Lower lobe of right lung (tissue), 2 donors: ENCODE measurements at regions not wholly inside any gene's neighbourhood (a gene's known extent, or its start where the extent isn't known, plus 50 kb on each side); places are given as distances from the start of the nearest gene placed in this dataset.

Experiments
- ATAC-seq, 2 donors: fragments of 200-7000 bp; cut with Tn5 transposase; one replicate each; pipeline ENCODE4 v1.9.1; 2020 to 2022; ENCODE audit warnings: mild to moderate bottlenecking in 2 of 2, moderate library complexity in 2 of 2
- DNase-seq: peaks from one replicate; pipeline ENCODE4 v3.0.0-alpha.2; 2020
- H3K27ac ChIP-seq: fragments of 200-600 bp; one replicate; pipeline ENCODE4 v1.8.0; 2022
- H3K27me3 ChIP-seq: fragments of 200-600 bp; one replicate; pipeline ENCODE4 v1.8.0; 2022; ENCODE audit warnings: low read depth
- H3K36me3 ChIP-seq: fragments of 200-600 bp; one replicate; pipeline ENCODE4 v1.8.0; 2022; ENCODE audit warnings: mild to moderate bottlenecking
- H3K4me1 ChIP-seq: fragments of 200-600 bp; one replicate; pipeline ENCODE4 v1.8.0; 2022
- H3K4me3 ChIP-seq: fragments of 200-600 bp; one replicate; pipeline ENCODE4 v1.8.0; 2022; ENCODE audit warnings: mild to moderate bottlenecking
- H3K9me3 ChIP-seq: fragments of 200-600 bp; one replicate; pipeline ENCODE4 v1.8.0; 2022
- CTCF ChIP-seq: fragments of 200-600 bp; IDR thresholded peaks from one replicate; pipeline ENCODE4 v1.8.0; 2022; ENCODE audit warnings: antibody characterized with exemption, mild to moderate bottlenecking
- intact Hi-C: fragments of 100-400 bp; cut with DNase I; formaldehyde crosslinking; loops from one replicate; pipeline ENCODE4 v1.11.0; 2022
- donor health status: DM: no; HTN: yes; CAD: no; lungs with severe emphysema.

GRCh38 chr1:81672766-81673165 lies 128.0 kb upstream of the ADGRL2 start:
- intact Hi-C loops = no loop called here
- TF ChIP-seq CTCF = no peak
- H3K9me3 ChIP-seq = no peaks in the 10 kb centered on the region
- no peaks in the 10 kb centered on the region for H3K27me3 ChIP-seq
- H3K36me3 ChIP-seq = no peaks in the 10 kb centered on the region
- H3K27ac ChIP-seq = no peak overlapping the region
- H3K4me1 ChIP-seq = peaks cover 12% of the 10 kb centered on the region
- DNase-seq (no peak), ATAC-seq (no peak)
- no peak overlapping the region for H3K4me3 ChIP-seq

- Histone ChIP-seq H3K27me3 (no peaks in the 10 kb centered on the region), H3K4me1 (peaks cover 12% of the 10 kb centered on the region), H3K4me3 (no peak overlapping the region), H3K9me3 (no peaks in the 10 kb centered on the region), H3K27ac (no peak overlapping the region), H3K36me3 (no peaks in the 10 kb centered on the region)
- intact Hi-C loops = no loop called here
- peak; percentile 12 to 48 for ATAC-seq
- DNase-seq = no peak
- no peak for TF ChIP-seq CTCF
Observed at GRCh38 chr1:81671038-81671437, 129.7 kb upstream of the ADGRL2 start.

- Histone ChIP-seq H3K36me3 (no peaks in the 10 kb centered on the region), H3K4me1 (peaks cover 12% of the 10 kb centered on the region), H3K9me3 (no peaks in the 10 kb centered on the region), H3K27me3 (no peaks in the 10 kb centered on the region), H3K27ac (no peak overlapping the region), H3K4me3 (no peak overlapping the region)
- peak; percentile 57 for DNase-seq
- intact Hi-C loops = no loop called here
- TF ChIP-seq CTCF = no peak
- ATAC-seq = peak; percentile 85 to 89
Observed at GRCh38 chr1:81670286-81670685, 130.4 kb upstream of the ADGRL2 start.

- intact Hi-C loops = no loop called here
- no peak for DNase-seq
- no peak for ATAC-seq
Observed at GRCh38 chr1:81666586-81666985, 134.1 kb upstream of the ADGRL2 start.

GRCh38 chr1:81664341-81664740 lies 136.4 kb upstream of the ADGRL2 start:
- no peaks in the 10 kb centered on the region for H3K9me3 ChIP-seq
- H3K27ac ChIP-seq = no peak overlapping the region
- no peak for TF ChIP-seq CTCF
- H3K4me3 ChIP-seq = no peak overlapping the region
- H3K36me3 ChIP-seq = no peaks in the 10 kb centered on the region
- intact Hi-C loops = no loop called here
- DNase-seq (no peak), ATAC-seq (no peak)
- no peaks in the 10 kb centered on the region for H3K27me3 ChIP-seq
- peaks cover 4% of the 10 kb centered on the region for H3K4me1 ChIP-seq

More at GRCh38 chr1:81666586-81666985, 134.1 kb upstream of the ADGRL2 start:
- Histone ChIP-seq H3K4me3 (no peak overlapping the region), H3K36me3 (no peaks in the 10 kb centered on the region), H3K27me3 (no peaks in the 10 kb centered on the region), H3K4me1 (peaks cover 15% of the 10 kb centered on the region), H3K9me3 (no peaks in the 10 kb centered on the region), H3K27ac (no peak overlapping the region)
- no peak for TF ChIP-seq CTCF

- H3K27ac ChIP-seq = no peak overlapping the region
- H3K4me3 ChIP-seq = no peak overlapping the region
- TF ChIP-seq CTCF = no peak
- H3K9me3 ChIP-seq = no peaks in the 10 kb centered on the region
- intact Hi-C loops = no loop called here
- H3K4me1 ChIP-seq = peaks cover 4% of the 10 kb centered on the region
- H3K36me3 ChIP-seq = no peaks in the 10 kb centered on the region
- H3K27me3 ChIP-seq = no peaks in the 10 kb centered on the region
- ATAC-seq (no peak), DNase-seq (no peak)
Observed at GRCh38 chr1:81662913-81663526, 137.7 kb upstream of the ADGRL2 start.
